ENCODE measurements at regions not wholly inside any gene's neighbourhood (a gene's known extent, or its start where the extent isn't known, plus 50 kb on each side); places are given as distances from the start of the nearest gene placed in this dataset.

DNA sequence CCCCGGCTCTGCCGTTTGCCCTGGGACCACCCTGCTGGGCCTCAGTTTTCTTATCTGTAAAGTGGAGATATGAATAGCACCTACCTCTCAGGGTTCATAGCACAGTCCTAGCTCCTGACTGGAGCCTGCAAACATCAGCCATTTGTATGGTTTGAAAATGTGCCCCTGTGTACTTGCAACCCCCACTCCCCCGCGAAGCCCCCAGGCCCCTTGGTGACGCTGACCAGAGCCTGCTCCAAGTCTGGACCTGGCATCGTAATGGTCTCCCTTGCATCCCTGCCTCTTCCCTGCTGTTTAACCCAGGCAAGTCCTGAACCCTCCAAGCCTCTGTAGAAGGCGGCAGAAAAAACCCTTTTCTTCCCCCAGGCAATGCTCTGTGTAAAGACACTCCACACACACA lies 128.0 kb downstream of the IRF8 start:
- TF ChIP-seq, protein P1, sequence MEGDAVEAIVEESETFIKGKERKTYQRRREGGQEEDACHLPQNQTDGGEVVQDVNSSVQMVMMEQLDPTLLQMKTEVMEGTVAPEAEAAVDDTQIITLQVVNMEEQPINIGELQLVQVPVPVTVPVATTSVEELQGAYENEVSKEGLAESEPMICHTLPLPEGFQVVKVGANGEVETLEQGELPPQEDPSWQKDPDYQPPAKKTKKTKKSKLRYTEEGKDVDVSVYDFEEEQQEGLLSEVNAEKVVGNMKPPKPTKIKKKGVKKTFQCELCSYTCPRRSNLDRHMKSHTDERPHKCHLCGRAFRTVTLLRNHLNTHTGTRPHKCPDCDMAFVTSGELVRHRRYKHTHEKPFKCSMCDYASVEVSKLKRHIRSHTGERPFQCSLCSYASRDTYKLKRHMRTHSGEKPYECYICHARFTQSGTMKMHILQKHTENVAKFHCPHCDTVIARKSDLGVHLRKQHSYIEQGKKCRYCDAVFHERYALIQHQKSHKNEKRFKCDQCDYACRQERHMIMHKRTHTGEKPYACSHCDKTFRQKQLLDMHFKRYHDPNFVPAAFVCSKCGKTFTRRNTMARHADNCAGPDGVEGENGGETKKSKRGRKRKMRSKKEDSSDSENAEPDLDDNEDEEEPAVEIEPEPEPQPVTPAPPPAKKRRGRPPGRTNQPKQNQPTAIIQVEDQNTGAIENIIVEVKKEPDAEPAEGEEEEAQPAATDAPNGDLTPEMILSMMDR (IDR thresholded peaks at IDR 0.05; ENCODE audit: extremely low read depth, missing control alignments): no peak
- DNase-seq (ENCODE audit: low spot score): no peak

DNA sequence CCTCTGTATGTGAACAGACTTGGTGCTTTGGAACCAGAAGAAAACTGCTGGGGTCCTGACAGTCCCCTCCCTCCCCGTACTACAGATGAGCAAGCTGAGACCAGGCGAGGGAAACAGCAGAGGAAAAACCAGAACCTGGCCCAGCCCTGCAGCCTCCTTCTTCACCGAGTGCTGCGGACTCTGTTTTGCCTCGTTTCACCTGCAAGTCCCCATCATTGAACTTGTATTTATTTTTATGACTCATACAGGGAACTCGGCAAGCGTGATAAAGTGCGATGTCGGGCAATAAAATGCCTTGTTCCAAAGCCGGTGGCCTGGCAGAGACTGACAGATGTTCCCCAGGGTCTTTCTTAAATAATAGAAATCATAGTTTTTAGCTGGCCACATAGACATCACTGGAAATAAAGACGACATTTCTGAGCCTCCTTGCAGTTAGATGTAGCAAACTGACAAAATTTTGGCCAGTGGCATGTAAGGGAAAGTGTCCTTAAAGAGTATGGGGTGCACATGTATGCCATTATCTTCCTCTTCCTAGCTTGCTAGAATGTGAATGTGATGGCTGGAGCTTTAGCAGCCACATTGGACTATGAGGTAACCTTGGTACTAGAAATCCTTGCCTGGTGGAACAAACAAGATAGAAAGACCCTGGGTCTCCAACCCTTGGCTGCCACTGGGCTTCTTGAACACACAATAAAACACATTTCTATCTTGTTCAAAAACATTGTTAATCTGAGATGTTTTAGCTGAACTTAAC lies 128.6 kb downstream of the IRF8 start:
- TF ChIP-seq, protein P1 (IDR thresholded peaks at IDR 0.05; ENCODE audit: extremely low read depth, missing control alignments): no peak
- no peak for DNase-seq (ENCODE audit: low spot score)

DNA sequence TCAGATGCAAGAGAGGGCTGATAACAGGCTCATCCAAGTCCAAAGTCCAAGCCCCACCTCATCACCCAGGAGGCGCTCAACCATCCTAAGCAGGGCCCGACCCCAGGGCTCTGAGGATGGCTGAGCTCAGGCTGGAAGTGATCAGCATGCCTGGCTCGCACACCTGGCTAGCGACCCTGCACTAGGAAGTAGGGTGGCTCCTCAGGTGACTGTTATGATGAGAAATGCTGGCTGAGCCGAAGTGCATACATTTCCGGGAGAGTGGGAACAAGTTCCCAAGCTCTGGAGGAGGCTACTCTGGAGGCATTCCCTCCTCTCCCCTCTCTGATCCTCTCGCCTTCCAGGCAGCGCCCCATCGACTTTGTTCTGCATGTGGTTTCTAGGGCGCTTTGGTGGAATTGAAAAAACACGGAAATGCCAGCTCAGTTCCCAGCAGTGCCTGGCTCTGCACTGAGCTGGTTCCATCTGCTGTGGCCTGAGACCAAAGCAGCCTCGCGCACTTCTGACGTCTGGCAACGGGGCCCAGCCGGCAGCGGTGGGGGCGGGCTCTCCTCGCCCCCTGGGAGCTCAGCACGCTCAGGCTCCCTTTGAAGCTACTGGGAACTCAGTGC lies 130.3 kb downstream of the IRF8 start:
- no peak for DNase-seq (ENCODE audit: low spot score)
- TF ChIP-seq, protein P1 (IDR thresholded peaks at IDR 0.05; ENCODE audit: extremely low read depth, missing control alignments): no peak

DNA sequence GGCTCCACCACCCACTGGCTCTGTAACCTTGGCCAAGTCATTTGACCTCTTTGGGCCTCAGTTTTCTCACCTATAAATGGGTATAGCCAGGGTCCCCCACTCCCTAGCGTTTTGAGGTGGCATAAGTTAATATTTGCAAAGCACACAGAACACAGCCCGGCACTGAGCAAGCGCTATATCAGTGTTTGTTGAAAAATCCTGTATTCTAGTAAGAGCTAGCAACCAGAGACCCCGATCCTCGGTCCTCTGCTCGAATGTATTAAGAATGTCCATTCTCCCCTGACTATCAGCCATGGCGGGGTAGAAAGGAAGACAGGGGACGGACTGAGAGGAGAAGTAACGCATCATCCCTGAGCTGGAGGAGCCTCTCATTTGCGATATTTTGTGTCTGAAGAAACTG lies 131.2 kb downstream of the IRF8 start:
- TF ChIP-seq, protein P1 (IDR thresholded peaks at IDR 0.05; ENCODE audit: extremely low read depth, missing control alignments): no peak
- DNase-seq (ENCODE audit: low spot score): no peak

DNA sequence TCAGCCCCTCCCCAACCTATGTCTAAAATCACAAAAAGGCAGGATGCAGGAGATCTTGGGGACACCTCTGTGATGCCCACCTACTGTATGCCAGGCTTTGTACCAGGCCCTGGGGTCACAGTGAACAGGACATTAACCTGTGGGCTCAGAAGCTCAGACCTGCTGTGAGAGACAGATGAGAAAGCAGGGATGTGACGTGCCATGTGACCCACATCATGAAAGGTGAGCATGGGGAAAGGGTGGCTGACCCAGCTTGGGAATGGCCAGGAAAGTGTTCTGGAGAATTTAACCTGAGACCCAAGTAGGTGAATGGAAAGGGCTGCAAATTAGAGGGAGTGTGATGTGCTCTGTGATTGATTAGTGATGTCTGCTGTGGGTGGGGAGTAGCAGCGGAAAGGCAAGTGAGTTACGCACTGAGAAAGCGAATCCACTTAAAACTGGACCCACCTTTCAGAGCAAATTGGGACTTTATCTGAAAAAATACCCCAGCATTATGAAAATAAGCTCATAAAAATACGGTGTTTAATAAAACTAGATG lies 132.2 kb downstream of the IRF8 start:
- TF ChIP-seq, protein P1 (IDR thresholded peaks at IDR 0.05; ENCODE audit: extremely low read depth, missing control alignments): no peak
- DNase-seq (ENCODE audit: low spot score): no peak

DNA sequence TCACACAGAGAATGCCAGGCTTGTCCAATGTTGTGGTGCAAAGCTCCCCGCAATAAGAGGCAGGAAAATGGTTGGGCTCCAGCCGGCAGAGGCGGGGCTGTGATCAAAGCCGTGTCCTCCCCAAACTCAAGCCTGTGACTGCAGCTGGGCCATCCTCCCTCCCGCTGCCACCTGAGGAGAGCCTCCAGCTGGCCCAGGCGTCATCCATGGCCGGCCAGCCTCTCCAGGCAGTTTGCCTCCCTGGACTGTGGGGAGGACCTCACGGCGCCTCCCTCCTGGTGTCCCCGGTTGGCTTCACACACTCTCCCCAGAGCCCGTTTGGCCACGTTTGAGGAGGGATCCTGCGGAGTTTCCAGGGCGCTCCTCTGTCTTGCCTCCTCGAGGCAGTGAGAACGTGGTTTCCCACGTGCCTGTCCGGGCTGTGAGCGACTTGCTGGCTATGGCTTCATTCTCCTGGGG lies 134.1 kb downstream of the IRF8 start:
- TF ChIP-seq, protein P1 (IDR thresholded peaks at IDR 0.05; ENCODE audit: extremely low read depth, missing control alignments): no peak
- no peak for DNase-seq (ENCODE audit: low spot score)

DNA sequence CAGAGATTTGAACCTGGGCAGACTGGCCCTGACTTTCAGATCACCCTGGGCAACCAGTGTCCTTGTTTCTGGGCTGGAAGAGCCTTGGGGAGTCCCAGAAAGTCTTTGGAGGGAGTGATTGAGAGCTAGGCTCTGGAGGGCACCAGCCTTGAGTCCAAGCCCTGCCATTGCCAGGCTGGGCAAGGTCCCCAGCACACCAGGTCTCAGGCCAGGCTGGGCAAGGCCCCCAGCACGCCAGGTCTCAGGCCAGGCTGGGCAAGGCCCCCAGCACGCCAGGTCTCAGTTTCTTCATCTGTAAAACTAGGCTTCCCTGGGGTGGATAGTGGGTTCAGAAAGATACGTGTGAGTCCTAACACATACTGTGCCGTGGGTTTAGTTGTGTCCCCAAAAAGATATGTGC lies 135.0 kb downstream of the IRF8 start:
- no peak for DNase-seq (ENCODE audit: low spot score)
- TF ChIP-seq, protein P1 (IDR thresholded peaks at IDR 0.05; ENCODE audit: extremely low read depth, missing control alignments): no peak
